ENCODE measurements at regions not wholly inside any gene's neighbourhood (a gene's known extent, or its start where the extent isn't known, plus 50 kb on each side); places are given as distances from the start of the nearest gene placed in this dataset.
"Not testable (repeated sequence)": the region's sequence is repeated elsewhere in the genome, so short reads cannot be mapped to it uniquely, and the experiment has no call there.

DNA sequence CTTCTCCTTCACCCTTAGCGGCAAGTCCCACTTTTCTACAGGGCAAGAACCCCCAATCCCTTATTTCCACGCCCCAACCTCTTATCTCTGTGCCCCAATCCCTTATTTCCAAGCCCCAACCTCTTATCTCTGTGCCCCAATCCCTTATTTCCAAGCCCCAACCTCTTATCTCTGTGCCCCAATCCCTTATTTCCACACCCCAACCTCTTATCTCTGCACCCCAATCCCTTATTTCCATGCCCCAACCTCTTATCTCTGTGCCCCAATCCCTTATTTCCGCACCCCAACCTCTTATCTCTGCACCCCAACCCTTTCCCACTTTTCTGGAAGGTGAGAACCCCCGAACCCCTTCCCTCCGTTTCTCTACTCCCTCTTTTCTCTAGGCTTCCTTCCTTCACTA is 116.1 kb upstream of the GJE1 start:
- DNase-seq (ENCODE audit: low spot score), result not testable (repeated sequence)

DNA sequence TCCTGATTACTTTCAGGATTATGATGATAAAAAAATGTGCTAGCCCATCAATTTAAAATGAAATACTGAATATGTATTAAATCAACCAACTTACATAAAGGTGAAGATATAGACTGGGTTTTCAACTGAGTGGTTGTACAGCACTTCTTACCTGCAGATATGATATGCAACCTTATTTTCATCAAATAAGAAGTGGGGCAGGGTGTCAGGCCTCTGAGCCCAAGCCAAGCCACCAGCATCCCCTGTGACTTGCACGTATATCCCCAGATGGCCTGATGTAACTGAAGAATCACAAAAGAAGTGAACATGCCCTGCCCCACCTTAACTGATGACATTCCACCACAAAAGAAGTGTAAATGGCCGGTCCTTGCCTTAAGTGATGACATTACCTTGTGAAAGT is 117.3 kb upstream of the GJE1 start:
- DNase-seq (ENCODE audit: low spot score), result not testable (repeated sequence)

DNA sequence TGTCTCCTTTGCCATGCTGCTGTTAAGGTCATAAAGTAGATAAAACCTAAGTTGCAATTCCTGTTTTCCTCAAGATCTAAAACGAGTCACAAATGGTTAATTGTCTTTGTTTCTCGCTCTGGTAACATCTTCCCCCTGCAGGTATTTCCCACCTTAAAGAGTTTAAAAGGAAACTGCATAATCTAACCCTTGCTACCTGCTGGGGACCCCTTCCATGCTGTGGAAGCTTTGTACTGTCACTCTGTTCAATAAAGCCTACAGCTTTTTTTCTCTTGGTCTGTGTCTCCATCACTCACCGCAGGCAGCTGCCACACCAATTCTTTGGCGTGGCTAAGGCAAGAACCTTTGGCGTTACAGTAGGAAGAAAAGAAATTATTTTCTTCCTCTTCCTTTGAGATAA is 117.7 kb upstream of the GJE1 start:
- no peak for DNase-seq (ENCODE audit: low spot score)

GRCh38 chr6:142014515-142014914 is 118.2 kb upstream of the GJE1 start:
- DNase-seq (ENCODE audit: low spot score), result no peak

GRCh38 chr6:142013875-142014495 is 118.7 kb upstream of the GJE1 start:
- DNase-seq (ENCODE audit: low spot score), result no peak

- DNase-seq (ENCODE audit: low spot score), result no peak
Measured at GRCh38 chr6:142013287-142013686, 119.4 kb upstream of the GJE1 start.

- no peak for DNase-seq (ENCODE audit: low spot score)
Measured at GRCh38 chr6:142011775-142012174, 121.0 kb upstream of the GJE1 start.

GRCh38 chr6:142011156-142011555 is 121.6 kb upstream of the GJE1 start:
- no peak for DNase-seq (ENCODE audit: low spot score)

DNA sequence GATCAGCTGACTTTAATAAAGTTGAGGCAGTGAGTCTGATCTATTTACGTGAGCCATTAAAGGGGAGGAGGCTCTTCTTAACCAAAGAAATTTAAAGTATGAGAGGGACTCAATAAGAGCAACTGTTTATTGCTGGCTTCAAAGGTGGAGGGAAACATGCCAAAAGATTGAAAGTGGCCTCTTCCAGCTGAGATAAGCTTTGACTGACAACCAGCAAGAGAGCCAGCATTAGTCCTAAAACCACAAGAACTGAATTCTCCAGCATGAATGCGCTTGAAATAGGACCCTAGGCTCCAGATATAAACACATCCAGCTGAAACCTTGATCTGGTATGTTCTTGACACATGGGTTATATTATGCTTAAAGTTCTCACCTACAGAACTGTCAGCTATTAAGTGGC is 123.1 kb upstream of the GJE1 start:
- DNase-seq (ENCODE audit: low spot score), result no peak

DNA sequence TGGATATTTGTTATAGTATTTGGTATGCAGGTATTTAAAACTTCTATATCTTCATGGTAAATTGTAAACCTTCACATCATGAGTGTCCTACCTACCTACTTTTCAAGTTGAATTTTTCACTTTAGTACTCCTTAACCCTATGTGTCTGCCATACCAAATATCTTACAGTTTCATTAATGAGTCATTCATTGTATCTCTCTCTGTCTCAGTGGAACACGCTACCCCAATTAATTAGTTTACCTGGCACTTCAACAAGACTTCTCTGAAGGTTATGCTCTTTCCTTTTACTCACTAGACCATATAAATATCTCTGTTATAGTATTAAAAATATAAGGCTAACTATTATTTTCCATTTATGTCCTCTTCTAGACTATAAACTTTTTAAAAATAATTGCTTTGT is 123.9 kb upstream of the GJE1 start:
- DNase-seq (ENCODE audit: low spot score), result no peak

GRCh38 chr6:142008016-142008735 is 124.5 kb upstream of the GJE1 start:
- no peak for DNase-seq (ENCODE audit: low spot score)

- no peak for DNase-seq (ENCODE audit: low spot score)
Measured at GRCh38 chr6:142005021-142005420, 127.7 kb upstream of the GJE1 start.

DNA sequence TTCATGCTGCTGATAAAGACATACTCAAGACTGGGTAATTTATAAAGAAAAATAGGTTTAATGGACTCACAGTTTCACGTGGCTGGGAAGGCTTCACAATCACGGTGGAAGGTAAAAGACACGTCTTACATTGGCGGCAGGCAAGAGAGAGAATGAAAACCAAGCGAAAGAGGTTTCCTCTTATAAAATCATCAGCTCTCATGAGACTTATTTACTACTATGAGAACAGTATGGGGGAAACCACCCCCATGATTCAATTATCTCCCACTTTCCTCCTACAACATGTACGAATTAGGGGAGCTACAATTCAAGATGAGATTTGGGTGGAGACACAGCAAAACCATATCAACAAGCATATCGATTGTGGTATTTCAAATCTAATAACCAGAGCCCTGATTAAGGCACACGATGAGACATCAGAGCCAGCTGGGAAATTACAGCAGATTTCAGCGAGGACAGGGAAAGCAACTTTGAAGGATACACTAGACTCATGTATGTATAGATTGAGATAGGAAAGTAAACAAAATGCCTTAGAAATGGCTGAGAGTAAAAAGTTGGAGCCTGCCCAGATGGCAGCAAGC is 129.8 kb upstream of the GJE1 start:
- DNase-seq (ENCODE audit: low spot score), result no peak

- DNase-seq (ENCODE audit: low spot score), result no peak
Measured at GRCh38 chr6:141996823-141997222, 135.9 kb upstream of the GJE1 start.

- DNase-seq (ENCODE audit: low spot score), result no peak
Measured at GRCh38 chr6:141992109-141992508, 140.6 kb upstream of the GJE1 start.

GRCh38 chr6:141990840-141991239 is 141.9 kb upstream of the GJE1 start:
- no peak for DNase-seq (ENCODE audit: low spot score)

GRCh38 chr6:141989706-141989959 is 143.1 kb upstream of the GJE1 start:
- DNase-seq (ENCODE audit: low spot score), result no peak

DNA sequence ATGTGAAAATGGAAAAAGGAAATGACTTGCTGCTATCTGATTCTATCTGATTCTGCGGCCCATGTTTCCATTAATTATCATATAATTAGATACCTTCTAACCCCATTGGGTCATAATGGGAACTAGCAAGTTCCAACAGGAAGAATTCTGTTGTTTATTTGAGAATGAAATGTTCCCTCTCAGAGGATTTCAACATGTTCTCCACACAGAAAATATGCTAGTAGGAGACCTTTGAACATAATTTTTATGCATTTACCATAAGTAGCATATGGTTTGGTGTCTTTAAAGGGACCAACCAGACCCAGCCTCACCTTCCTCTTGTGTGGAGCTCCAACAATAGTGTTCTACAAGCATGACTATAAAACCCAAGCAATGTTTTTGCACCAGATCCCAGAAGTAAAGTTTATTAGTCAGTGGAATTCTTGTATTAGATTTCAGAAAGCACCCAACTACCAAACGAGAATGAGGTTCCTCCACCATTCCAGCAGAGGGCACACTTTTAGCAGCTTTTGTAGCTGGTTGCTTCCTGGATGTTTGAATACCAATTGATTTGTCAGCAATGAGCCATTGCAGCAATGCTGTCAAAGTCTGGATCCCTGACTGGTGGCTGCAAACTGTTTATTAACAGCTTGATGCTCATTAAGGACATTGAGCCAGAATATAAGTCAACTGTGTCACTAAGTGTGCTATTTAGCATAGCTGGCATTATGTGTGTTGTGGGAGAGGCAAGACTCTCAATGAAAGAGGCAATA is 143.6 kb upstream of the GJE1 start:
- DNase-seq (ENCODE audit: low spot score), result peak; percentile 52

DNA sequence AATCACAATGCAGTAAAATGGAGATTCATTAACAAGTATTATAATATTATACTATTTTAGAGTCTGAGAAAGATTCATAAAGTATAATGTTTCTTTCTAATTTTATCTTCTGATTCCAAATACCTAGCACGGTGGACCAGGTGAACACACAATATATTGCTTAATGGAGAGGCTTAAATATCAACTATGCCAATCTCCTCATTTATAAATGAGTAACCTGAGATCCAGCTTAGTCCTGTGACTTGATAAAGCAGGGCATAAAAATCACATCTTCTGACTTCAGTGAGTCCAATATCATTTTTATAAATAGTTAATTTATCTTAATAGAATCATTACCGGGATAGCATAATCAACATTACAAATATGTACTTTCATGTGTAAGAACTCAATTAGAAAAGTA is 144.4 kb upstream of the GJE1 start:
- no peak for DNase-seq (ENCODE audit: low spot score)

GRCh38 chr6:141986457-141986856 is 146.3 kb upstream of the GJE1 start:
- DNase-seq (ENCODE audit: low spot score), result no peak

- DNase-seq (ENCODE audit: low spot score), result no peak
Measured at GRCh38 chr6:141981190-141981589, 151.5 kb upstream of the GJE1 start.

GRCh38 chr6:141977782-141978181 is 154.9 kb upstream of the GJE1 start:
- DNase-seq (ENCODE audit: low spot score), result no peak

- no peak for DNase-seq (ENCODE audit: low spot score)
Measured at GRCh38 chr6:141976994-141977393, 155.7 kb upstream of the GJE1 start.

All from D341Med (cell line).